ENCODE measurements at regions not wholly inside any gene's neighbourhood (a gene's known extent, or its start where the extent isn't known, plus 50 kb on each side); places are given as distances from the start of the nearest gene placed in this dataset.

GRCh38 chr1:17893891-17894631 lies 138.9 kb downstream of the ACTL8 start:
- peaks cover 0 to 2% (median 0%) of the 10 kb centered on the region in 4 experiments for H3K27me3 ChIP-seq (replicated peaks in 1 of 4; ENCODE audit: control extremely low read depth in 1 of 4, control insufficient read depth in 3 of 4, insufficient read depth in 4 of 4, low read length in 3 of 4)
- no peaks in the 10 kb centered on the region for H3K79me2 ChIP-seq (ENCODE audit: control insufficient read depth, insufficient read depth, low read length)
- ATAC-seq (ENCODE audit: low read depth) (no peak), DNase-seq (no peak)
- Mint-ChIP-seq H3K9me3 (ENCODE audit: insufficient read depth) (no peaks in the 10 kb centered on the region), H3K27me3 (peaks cover 22% of the 10 kb centered on the region), H3K4me1 (no peaks in the 10 kb centered on the region), H3K27ac (no peak overlapping the region), H3K4me3 (no peak overlapping the region)
- ChIA-PET CTCF (no interaction called here), POLR2A (no interaction called here)
- intact Hi-C loops (cut with micrococcal nuclease): no loop called here
- H3K4me2 ChIP-seq (replicated peaks; ENCODE audit: low read depth, low read length, poor library complexity, severe bottlenecking): no peak overlapping the region
- H3K9ac ChIP-seq (ENCODE audit: low read length): no peak overlapping the region
- no peak overlapping the region for H3K27ac ChIP-seq (ENCODE audit: low read length in 2 of 2)
- H3K9me3 ChIP-seq (ENCODE audit: control extremely low read depth in 1 of 3, control insufficient read depth in 2 of 3, insufficient read depth in 1 of 3, low read length in 2 of 3): peaks cover 0 to 6% (median 0%) of the 10 kb centered on the region in 3 donors
- no peaks in the 10 kb centered on the region for H3K4me1 ChIP-seq (ENCODE audit: control insufficient read depth in 2 of 2, insufficient read depth in 2 of 2, low read length in 2 of 2)
- H3K36me3 ChIP-seq (replicated peaks in 1 of 2; ENCODE audit: control extremely low read depth in 1 of 2, control insufficient read depth in 1 of 2, extremely low read depth in 1 of 2, insufficient read depth in 2 of 2, low read length in 1 of 2): no peaks in the 10 kb centered on the region
- TF ChIP-seq EZH2 (IDR thresholded peaks at IDR 0.05; ENCODE audit: borderline replicate concordance, insufficient read depth, low read depth, low read length, poor library complexity, severe bottlenecking): no peak
- TF ChIP-seq CTCF (IDR thresholded peaks at IDR 0.05): no peak
- H2AFZ ChIP-seq (ENCODE audit: insufficient read depth, low read depth, low read length, poor library complexity, severe bottlenecking): no peak overlapping the region
- 75% methylated on average over 7 of the region's 12 CpGs for WGBS (ENCODE audit: insufficient coverage)
- no peaks in the 10 kb centered on the region for H4K20me1 ChIP-seq (ENCODE audit: control insufficient read depth, insufficient read depth, low read length, poor library complexity, severe bottlenecking)
- no peak overlapping the region for H3K4me3 ChIP-seq (ENCODE audit: control extremely low read depth in 1 of 5, extremely low read depth in 1 of 5, insufficient read depth in 1 of 5, low read depth in 2 of 5, low read length in 4 of 5)

GRCh38 chr1:17895401-17895800 lies 140.3 kb downstream of the ACTL8 start:
- Mint-ChIP-seq H3K27ac (no peak overlapping the region), H3K27me3 (peaks cover 20% of the 10 kb centered on the region), H3K4me3 (no peak overlapping the region), H3K4me1 (no peaks in the 10 kb centered on the region), H3K9me3 (ENCODE audit: insufficient read depth) (no peaks in the 10 kb centered on the region)
- no peak for DNase-seq
- 60% methylated on average over 1 of the region's 4 CpGs for WGBS (ENCODE audit: insufficient coverage)
- Histone ChIP-seq H3K79me2 (ENCODE audit: control insufficient read depth, insufficient read depth, low read length) (no peaks in the 10 kb centered on the region), H3K4me1 (ENCODE audit: control insufficient read depth in 2 of 2, insufficient read depth in 2 of 2, low read length in 2 of 2) (no peaks in the 10 kb centered on the region), H3K27me3 (replicated peaks in 1 of 4; ENCODE audit: control extremely low read depth in 1 of 4, control insufficient read depth in 3 of 4, insufficient read depth in 4 of 4, low read length in 3 of 4) (no peaks in the 10 kb centered on the region), H3K9ac (ENCODE audit: low read length) (no peak overlapping the region), H3K27ac (ENCODE audit: low read length in 2 of 2) (no peak overlapping the region), H3K36me3 (replicated peaks in 1 of 2; ENCODE audit: control extremely low read depth in 1 of 2, control insufficient read depth in 1 of 2, extremely low read depth in 1 of 2, insufficient read depth in 2 of 2, low read length in 1 of 2) (no peaks in the 10 kb centered on the region), H3K4me3 (ENCODE audit: control extremely low read depth in 1 of 5, extremely low read depth in 1 of 5, insufficient read depth in 1 of 5, low read depth in 2 of 5, low read length in 4 of 5) (no peak overlapping the region), H3K9me3 (ENCODE audit: control extremely low read depth in 1 of 3, control insufficient read depth in 2 of 3, insufficient read depth in 1 of 3, low read length in 2 of 3) (peaks cover 0 to 6% (median 0%) of the 10 kb centered on the region in 3 donors), H2AFZ (ENCODE audit: insufficient read depth, low read depth, low read length, poor library complexity, severe bottlenecking) (no peak overlapping the region), H4K20me1 (ENCODE audit: control insufficient read depth, insufficient read depth, low read length, poor library complexity, severe bottlenecking) (no peaks in the 10 kb centered on the region), H3K4me2 (replicated peaks; ENCODE audit: low read depth, low read length, poor library complexity, severe bottlenecking) (no peak overlapping the region)
- CTCF ChIA-PET: no interaction called here
- intact Hi-C loops (cut with micrococcal nuclease): no loop called here
- no peak for ATAC-seq (ENCODE audit: low read depth)
- TF ChIP-seq CTCF (IDR thresholded peaks at IDR 0.05) (no peak), EZH2 (IDR thresholded peaks at IDR 0.05; ENCODE audit: borderline replicate concordance, insufficient read depth, low read depth, low read length, poor library complexity, severe bottlenecking) (no peak)
- POLR2A ChIA-PET: no interaction called here
